ENCODE measurements at regions not wholly inside any gene's neighbourhood (a gene's known extent, or its start where the extent isn't known, plus 50 kb on each side); places are given as distances from the start of the nearest gene placed in this dataset.
"Not testable (repeated sequence)": the region's sequence is repeated elsewhere in the genome, so short reads cannot be mapped to it uniquely, and the experiment has no call there.

- no peak for DNase-seq
These were observed 1054.5 kb upstream of the FANCL start for GRCh38 chr2:59295524-59296162.

DNA sequence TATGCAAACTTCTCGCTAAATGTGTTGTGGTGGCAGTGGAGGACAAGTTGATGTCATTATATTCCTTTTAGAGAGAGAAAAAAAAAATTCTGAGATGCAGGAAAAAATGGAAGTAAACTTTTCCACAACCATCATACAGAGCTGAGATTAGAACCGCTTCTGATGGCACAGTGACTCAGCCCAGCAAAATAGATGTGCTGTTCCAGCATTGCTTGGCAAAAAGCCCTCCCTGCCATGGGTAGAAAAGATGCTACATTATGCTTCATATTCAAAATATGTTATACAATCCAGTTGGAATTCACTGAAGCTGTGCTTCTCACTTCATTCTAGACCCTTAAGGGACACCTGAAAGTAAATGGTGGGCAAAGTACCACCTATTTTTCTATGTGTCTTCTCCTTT lies 1047.6 kb upstream of the FANCL start:
- no peak for DNase-seq

DNA sequence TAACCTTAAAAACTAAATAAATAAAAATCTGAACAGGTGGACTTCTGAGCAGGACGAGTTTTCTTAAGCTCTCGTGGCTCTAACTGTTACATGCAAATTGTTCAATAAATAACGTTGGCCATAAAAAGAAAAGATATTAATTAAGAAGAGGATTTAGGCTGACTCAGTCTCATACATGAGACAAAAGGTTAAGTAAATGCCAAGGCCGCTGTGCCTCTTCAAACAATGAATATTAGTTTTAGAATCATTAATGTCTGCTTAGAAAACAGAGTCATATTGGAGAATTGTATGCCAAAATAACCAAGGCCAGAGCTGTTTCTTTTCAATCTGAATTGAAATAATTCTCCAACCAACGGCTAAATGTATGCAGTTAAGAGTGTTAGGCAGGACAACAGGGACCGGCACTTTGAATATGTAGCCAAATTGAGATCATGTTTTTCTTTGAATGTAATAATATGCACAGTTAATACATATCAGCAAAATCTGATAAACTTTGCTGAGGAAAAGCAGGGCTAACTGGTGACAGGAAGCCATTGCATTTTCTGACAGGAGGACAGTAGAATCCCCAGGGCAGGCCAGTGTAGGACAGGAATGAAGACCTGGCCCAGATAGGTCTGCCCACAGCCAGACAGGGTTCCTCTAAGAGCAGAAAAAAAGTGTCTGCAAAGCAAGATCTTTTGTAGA lies 1041.4 kb upstream of the FANCL start:
- no peak for DNase-seq

DNA sequence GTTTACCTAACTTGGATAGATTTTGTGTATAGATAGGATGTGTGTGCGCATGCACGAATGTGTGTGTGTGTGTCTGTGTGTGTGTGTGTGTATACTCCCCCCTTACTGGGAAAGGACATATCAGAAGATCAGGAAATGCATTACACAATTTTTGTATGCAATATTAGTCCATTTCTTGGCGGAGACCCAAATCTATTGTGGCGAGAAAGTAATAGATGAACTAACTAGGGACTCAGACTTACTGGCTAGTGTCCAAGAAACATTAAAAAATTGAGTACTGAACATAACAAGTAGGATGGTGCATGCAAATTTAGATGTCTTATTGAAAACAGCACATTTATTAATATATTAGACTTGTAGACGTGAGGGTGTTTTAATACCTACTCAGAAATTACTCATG lies 1036.5 kb upstream of the FANCL start:
- no peak for DNase-seq

GRCh38 chr2:59276917-59277316 lies 1035.8 kb upstream of the FANCL start:
- DNase-seq: no peak

- DNase-seq: no peak
These were observed 1034.9 kb upstream of the FANCL start for GRCh38 chr2:59276033-59276432.

DNA sequence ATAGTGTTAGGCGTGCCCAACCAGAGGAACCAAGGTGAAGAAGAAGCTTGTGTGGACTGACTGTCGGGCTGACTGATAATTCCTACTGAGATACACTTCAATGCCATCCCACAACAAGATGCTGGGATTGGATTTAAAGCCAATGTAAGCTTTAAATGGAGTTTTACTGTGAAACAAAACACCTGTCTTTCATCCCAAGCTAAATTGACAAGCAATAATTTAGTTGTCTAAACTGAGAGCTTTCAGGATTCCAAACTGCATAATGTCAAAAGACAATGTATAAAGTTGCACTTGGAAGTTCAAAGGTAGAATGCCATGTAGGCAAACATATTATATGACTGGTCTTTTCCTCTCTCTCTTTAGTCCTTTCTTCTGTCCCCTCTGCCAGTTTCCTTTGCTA lies 1025.3 kb upstream of the FANCL start:
- DNase-seq: no peak

- no peak for DNase-seq
These were observed 1018.8 kb upstream of the FANCL start for GRCh38 chr2:59259913-59260312.

DNA sequence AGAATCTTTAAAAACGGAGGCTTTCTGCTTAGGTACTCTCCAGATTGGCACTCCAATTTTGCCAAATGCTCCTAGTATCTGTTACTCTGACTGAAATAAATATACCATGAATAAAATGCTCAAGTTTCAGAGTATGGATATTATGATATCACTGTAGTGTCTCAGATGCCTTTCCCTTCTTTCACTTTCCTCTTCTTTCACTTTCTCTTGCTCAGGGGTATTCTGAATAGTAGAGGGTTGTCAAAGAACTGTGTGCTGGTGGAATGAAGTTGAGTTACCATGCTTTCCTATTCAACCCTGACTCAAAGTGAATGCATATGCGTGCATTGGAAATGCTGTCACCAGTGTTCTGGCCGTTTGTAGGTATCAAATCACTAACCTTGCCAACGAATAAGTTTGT lies 1015.2 kb upstream of the FANCL start:
- no peak for DNase-seq

GRCh38 chr2:59254279-59254678 lies 1013.2 kb upstream of the FANCL start:
- DNase-seq: no peak

DNA sequence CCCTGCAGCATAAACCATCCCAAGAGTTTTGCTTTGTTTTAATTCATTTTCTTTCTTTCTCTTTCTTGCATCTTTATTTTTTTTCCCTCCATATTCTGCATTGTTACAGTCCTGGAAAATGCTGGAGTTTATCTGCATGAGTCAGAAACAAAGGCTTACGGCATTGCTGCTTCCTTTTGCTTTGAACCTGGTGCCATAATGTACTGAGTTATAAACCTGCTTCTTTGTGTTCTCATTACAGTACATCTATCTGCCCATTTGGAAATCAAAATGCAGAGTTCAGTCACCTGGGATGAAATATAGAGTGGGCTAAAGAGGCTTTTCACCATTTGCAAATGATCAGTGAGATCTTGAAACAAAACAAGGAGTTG lies 1009.2 kb upstream of the FANCL start:
- DNase-seq: no peak

GRCh38 chr2:59249441-59250306 lies 1008.5 kb upstream of the FANCL start:
- DNase-seq: no peak

GRCh38 chr2:59239146-59239545 lies 998.0 kb upstream of the FANCL start:
- DNase-seq: no peak

DNA sequence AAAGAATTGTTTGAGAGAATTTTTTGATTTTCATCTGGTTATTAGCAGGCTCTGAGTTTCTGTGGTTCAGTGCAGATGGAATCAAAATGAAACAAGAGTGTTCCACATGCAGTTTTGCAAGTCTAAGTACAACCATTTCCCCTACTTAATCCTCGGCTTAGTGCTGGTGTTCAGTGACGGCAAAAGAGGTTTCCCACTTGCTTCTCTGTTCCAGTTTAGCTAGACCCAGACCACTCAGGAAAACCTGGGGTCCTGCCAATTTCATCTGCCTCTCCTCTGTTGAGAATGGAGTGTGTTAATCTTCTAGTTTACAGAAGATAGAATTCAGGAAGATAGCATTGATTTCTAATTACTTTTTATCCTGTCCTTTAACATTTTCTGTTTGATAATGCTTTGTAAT lies 996.2 kb upstream of the FANCL start:
- no peak for DNase-seq

DNA sequence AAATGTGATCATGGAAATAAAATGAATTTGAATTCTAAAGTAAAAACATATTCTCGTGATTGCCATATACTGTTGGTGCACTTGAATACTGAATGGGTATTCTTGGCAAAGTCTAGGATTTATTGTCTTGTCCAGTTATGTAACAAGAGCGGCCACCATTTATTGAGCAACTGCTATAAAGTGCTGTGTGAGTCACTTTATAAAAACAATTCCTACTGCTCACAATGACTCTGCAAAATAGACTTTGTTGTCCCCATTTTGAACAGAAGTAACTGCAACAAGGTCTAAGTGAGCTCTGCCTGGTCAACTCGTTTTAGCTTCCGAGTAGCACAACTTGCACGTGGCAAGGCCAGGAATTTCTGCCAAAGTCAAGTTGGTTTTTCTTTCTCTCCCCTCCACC lies 995.6 kb upstream of the FANCL start:
- DNase-seq: no peak

DNA sequence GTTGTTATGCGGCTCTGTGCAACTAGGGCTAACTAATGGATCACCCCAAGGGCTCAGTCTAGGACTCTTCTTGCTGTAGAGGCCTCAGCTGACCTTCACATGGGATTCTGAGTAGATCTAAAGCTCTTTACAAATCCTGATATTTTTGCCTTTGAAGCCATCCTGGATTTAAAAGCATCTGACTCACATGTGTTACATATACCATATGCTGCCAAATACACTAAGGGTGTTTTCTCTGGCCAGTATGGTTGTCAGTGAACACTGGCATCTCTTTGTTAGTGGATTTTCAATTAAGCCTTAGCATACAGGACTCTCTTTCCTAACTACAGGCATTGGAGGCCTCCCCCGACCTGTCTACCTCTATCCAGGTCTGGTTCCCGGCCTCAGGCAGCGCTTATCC lies 992.8 kb upstream of the FANCL start:
- no peak for DNase-seq

DNA sequence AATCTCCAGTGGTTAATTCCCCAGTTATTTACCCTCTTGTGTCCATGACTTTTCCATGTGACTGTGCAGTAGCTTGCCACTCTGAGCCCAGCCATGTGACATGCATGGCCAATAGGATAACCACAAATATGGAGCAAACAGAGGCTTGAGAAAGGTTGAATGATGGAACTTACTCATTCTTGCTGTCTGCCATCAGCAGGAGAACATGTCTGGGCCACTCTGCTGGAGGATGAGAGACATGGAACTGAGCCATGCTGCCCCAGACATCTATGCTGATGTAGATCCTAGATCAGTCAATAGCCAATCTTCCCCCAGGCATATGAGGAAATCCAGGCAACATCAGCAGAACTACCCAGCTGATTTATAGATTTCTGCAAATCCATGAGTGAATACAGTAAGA lies 992.3 kb upstream of the FANCL start:
- no peak for DNase-seq

- DNase-seq: no peak
These were observed 991.5 kb upstream of the FANCL start for GRCh38 chr2:59232394-59233165.

DNA sequence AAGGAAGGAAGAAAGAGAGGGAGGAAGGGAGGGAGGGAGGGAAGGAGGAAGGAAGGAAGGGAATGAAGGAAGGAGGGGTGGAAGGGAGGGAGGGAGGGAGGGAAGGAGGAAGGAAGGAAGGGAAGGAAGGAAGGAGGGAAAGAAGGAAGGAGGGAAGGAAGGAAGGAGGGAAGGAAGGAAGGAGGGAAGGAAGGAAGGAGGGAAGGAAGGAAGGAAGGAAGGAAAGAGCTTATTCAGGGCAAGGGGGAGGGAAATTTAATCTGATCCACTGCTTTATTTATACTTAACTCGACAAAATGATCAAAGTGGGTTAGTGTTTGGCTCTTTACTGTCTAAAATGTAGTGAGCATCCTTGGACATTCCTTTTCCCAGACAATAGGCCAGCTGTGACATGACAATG lies 985.2 kb upstream of the FANCL start:
- not testable (repeated sequence) for DNase-seq

DNA sequence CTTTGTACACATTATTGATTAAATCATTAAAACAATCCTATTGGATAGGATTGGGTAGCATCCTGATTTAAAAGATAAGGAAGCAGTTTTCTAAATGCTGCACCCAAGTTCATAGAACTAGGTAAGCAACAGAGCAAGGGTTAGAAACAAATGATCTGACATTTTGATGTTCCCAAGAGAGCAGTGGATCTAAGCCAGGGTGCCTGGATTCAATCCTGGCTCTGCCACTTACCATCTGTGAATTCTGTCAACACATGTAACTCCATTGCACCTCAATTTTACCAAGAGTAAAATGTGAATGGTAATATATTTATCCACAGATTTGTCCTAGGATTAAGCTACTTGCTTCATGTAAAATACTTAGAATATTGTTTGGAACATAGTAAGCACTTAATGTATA lies 982.6 kb upstream of the FANCL start:
- no peak for DNase-seq

- no peak for DNase-seq
These were observed 976.2 kb upstream of the FANCL start for GRCh38 chr2:59217360-59217759.

- no peak for DNase-seq
These were observed 965.2 kb upstream of the FANCL start for GRCh38 chr2:59206361-59206760.

DNA sequence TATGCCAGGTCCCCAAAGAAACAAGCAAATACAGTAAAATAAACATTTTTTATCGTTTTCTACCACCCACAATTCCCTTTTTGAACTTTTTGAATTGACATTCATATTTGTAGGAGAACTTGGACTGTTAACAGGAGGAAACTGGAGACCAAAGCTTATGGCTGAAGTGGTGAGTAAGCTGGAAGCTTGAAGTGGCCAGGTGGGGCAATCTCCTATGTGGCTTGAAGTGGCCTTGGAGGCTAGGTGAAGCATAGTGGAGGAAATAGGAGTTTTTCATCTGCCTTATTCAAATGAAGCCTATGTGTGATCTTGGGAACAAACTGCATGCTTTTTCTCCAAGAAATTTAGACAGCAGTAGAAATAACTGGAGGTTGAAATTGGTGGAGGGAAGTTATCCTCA lies 962.9 kb upstream of the FANCL start:
- no peak for DNase-seq
